ENCODE measurements at regions not wholly inside any gene's neighbourhood (a gene's known extent, or its start where the extent isn't known, plus 50 kb on each side); places are given as distances from the start of the nearest gene placed in this dataset.

DNA sequence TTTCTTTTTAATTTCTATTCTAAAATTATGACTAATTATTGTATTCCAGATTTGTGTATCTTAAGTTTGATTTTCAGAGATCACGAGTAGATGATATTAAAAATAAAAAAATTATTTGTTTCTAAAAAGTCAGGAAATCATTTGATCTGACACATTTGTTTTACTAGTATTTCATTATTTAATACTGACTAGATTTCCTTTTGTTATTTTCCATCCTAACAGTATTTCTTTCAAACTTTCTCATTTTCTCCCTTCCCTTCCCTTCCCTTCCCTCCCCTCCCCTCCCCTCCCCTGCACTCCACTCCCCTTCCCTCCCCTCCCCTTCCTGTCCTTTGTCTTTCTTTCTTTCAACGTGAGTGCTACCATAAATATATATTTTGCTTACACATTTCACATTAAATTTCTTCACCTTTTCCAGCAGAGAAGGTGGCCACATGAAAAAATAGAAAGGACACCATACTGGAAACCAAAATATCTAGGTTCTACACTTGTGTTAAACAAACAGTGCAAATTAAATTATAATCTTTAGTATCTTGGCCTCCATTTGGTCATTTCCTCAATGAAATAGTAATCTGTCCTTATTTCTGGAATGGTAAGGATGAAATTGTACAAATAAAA, 1412.7 kb upstream of the IGFBP7 start:
- TF ChIP-seq CREB1 (IDR thresholded peaks at IDR 0.05) (no peak), CREB1 (CRISPR knock-in tag; IDR thresholded peaks at IDR 0.05) (no peak), ARNT (IDR thresholded peaks at IDR 0.05) (no peak), ZZZ3 (CRISPR knock-in tag; IDR thresholded peaks at IDR 0.05; ENCODE audit: borderline replicate concordance) (no peak), WIZ (CRISPR knock-in tag; IDR thresholded peaks at IDR 0.05) (no peak), ZSCAN29 (CRISPR knock-in tag; conservative IDR thresholded peaks at IDR 0.05) (no peak), POLR2A (IDR thresholded peaks at IDR 0.05; ENCODE audit: insufficient read depth in 1 of 2, low read depth in 2 of 2, low read length in 2 of 2) (no peak), ZNF446 (CRISPR knock-in tag; IDR thresholded peaks at IDR 0.05) (no peak), ZNF350 (CRISPR knock-in tag; IDR thresholded peaks at IDR 0.05; ENCODE audit: borderline replicate concordance, low read depth) (no peak)

All from HepG2 (cell line).